ENCODE measurements at regions not wholly inside any gene's neighbourhood (a gene's known extent, or its start where the extent isn't known, plus 50 kb on each side); places are given as distances from the start of the nearest gene placed in this dataset.

GRCh38 chr4:159443975-159444374, 341.1 kb downstream of the RAPGEF2 start:
- no peak for DNase-seq (ENCODE audit: low read depth in 2 of 3, low spot score in 2 of 3)

- DNase-seq (ENCODE audit: low read depth in 2 of 3, low spot score in 2 of 3) = no peak
Observed at GRCh38 chr4:159444678-159445077, 341.8 kb downstream of the RAPGEF2 start.

- DNase-seq (ENCODE audit: low read depth in 2 of 3, low spot score in 2 of 3) = no peak
Observed at GRCh38 chr4:159445692-159446091, 342.8 kb downstream of the RAPGEF2 start.

- no peak for DNase-seq (ENCODE audit: low read depth in 2 of 3, low spot score in 2 of 3)
Observed at GRCh38 chr4:159446266-159446976, 343.5 kb downstream of the RAPGEF2 start.

- DNase-seq (ENCODE audit: low read depth in 2 of 3, low spot score in 2 of 3) = no peak
Observed at GRCh38 chr4:159447296-159447695, 344.4 kb downstream of the RAPGEF2 start.

GRCh38 chr4:159451006-159451405, 348.1 kb downstream of the RAPGEF2 start:
- no peak for DNase-seq (ENCODE audit: low read depth in 2 of 3, low spot score in 2 of 3)

GRCh38 chr4:159455675-159456237, 352.9 kb downstream of the RAPGEF2 start:
- DNase-seq (ENCODE audit: low read depth in 2 of 3, low spot score in 2 of 3) = no peak

GRCh38 chr4:159460371-159460770, 357.5 kb downstream of the RAPGEF2 start:
- no peak for DNase-seq (ENCODE audit: low read depth in 2 of 3, low spot score in 2 of 3)

- DNase-seq (ENCODE audit: low read depth in 2 of 3, low spot score in 2 of 3) = no peak
Observed at GRCh38 chr4:159463235-159463634, 360.4 kb downstream of the RAPGEF2 start.

GRCh38 chr4:159464302-159464701, 361.4 kb downstream of the RAPGEF2 start:
- DNase-seq (ENCODE audit: low read depth in 2 of 3, low spot score in 2 of 3) = no peak

- no peak for DNase-seq (ENCODE audit: low read depth in 2 of 3, low spot score in 2 of 3)
Observed at GRCh38 chr4:159476886-159477285, 374.0 kb downstream of the RAPGEF2 start.

GRCh38 chr4:159480826-159481225, 377.9 kb downstream of the RAPGEF2 start:
- DNase-seq (ENCODE audit: low read depth in 2 of 3, low spot score in 2 of 3) = no peak

- DNase-seq (ENCODE audit: low read depth in 2 of 3, low spot score in 2 of 3) = no peak
Observed at GRCh38 chr4:159481936-159482335, 379.1 kb downstream of the RAPGEF2 start.

- no peak for DNase-seq (ENCODE audit: low read depth in 2 of 3, low spot score in 2 of 3)
Observed at GRCh38 chr4:159483110-159483781, 380.4 kb downstream of the RAPGEF2 start.

- no peak for DNase-seq (ENCODE audit: low read depth in 2 of 3, low spot score in 2 of 3)
Observed at GRCh38 chr4:159483782-159484741, 381.2 kb downstream of the RAPGEF2 start.

- DNase-seq (ENCODE audit: low read depth in 2 of 3, low spot score in 2 of 3) = no peak
Observed at GRCh38 chr4:159484864-159485263, 382.0 kb downstream of the RAPGEF2 start.

- peak in 1 of 3 experiments; percentile 1 for DNase-seq (ENCODE audit: low read depth in 2 of 3, low spot score in 2 of 3)
Observed at GRCh38 chr4:159487284-159487747, 384.4 kb downstream of the RAPGEF2 start.

GRCh38 chr4:159489646-159490045, 386.8 kb downstream of the RAPGEF2 start:
- DNase-seq (ENCODE audit: low read depth in 2 of 3, low spot score in 2 of 3) = no peak

GRCh38 chr4:159495515-159496236, 392.8 kb downstream of the RAPGEF2 start:
- no peak for DNase-seq (ENCODE audit: low read depth in 2 of 3, low spot score in 2 of 3)

- no peak for DNase-seq (ENCODE audit: low read depth in 2 of 3, low spot score in 2 of 3)
Observed at GRCh38 chr4:159496248-159496647, 393.4 kb downstream of the RAPGEF2 start.
